ENCODE measurements at regions not wholly inside any gene's neighbourhood (a gene's known extent, or its start where the extent isn't known, plus 50 kb on each side); places are given as distances from the start of the nearest gene placed in this dataset.

DNA sequence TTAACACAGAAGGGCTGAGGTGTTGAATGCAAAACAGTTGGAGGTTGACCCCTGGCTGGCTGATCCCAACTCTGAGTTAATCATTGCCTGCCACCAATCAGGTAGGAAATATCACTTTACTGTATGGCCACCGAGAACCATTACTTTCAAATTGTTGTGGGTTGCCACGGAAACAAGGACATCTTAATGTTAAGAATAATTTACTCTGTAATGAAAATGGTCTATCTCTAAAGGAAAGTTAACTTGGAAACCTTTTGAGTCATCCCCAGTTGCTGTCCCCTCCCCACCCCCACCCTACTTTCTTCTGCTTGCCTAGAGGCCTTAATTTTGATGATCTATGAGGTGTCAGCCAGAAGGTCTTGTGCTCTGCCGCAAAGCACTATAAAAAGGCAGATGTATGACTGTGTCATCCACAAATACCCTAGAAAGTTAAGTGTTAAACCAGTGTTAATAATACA, 78.7 kb upstream of the SNRK start:
- no peak for DNase-seq (ENCODE audit: low read depth in 2 of 2)

DNA sequence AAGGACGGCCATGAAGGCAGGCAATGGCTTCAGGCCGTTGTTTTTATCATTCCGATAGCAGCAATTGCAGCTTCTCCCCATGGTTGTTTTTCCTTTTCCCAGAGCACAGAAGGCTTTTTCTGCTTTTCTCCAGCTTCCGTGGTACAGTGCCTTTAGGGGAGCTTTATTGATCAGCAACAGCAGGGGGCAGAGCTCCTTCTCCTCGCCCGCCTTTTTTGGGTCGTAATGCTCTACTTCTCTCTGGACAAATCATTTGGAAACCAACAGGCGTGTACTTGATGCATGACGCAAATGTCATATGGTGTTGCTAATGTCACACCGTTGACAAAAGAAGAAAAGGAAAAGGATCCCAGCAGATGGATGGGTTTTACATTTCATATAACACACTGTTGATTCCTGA, 79.7 kb upstream of the SNRK start:
- no peak for DNase-seq (ENCODE audit: low read depth in 2 of 2)

DNA sequence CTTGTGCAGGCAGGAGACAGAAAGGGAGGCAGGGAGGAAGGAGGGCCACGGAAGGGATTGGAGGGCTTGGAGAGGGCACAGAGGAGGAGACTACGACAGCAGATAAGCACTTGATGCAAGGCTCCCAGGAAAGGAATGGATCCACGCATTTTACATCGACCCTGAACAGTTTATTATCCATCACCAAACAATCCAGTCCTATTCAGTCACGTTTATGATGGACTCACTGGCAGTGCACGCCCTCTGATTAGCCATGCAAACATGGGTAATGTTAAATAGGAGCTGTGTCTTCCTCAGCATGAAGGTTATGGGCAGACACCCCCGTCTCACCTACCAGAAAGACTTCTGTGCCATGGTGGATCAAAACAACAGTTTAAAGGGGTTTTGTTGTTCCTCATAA, 80.2 kb upstream of the SNRK start:
- no peak for DNase-seq (ENCODE audit: low read depth in 2 of 2)

- DNase-seq (ENCODE audit: low read depth in 2 of 2) = no peak
Observed at GRCh38 chr3:43203022-43203421, 83.3 kb upstream of the SNRK start.

- no peak for DNase-seq (ENCODE audit: low read depth in 2 of 2)
Observed at GRCh38 chr3:43201581-43201980, 84.8 kb upstream of the SNRK start.

GRCh38 chr3:43199645-43200306, 86.6 kb upstream of the SNRK start:
- no peak for DNase-seq (ENCODE audit: low read depth in 2 of 2)

GRCh38 chr3:43198791-43199644, 87.3 kb upstream of the SNRK start:
- DNase-seq (ENCODE audit: low read depth in 2 of 2) = no peak

DNA sequence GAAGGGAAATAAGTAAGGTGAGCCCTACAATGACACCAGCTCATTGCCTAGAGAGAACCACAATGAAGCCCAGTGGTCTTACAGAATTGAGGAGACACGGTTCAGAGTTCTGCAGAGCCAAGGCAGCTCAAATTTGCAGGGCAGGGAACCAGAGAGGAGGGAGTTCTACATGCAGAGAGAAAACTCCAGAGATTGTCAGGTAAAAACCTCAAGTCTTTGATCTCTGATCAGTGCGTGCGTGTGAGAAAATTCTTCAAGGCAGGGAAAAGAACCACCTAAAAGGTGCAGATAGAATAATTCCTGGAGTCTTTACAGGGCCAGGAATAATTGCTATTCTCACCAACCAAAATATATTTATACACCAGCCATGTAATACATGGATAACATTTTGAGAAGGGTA, 88.0 kb upstream of the SNRK start:
- DNase-seq (ENCODE audit: low read depth in 2 of 2) = no peak

DNA sequence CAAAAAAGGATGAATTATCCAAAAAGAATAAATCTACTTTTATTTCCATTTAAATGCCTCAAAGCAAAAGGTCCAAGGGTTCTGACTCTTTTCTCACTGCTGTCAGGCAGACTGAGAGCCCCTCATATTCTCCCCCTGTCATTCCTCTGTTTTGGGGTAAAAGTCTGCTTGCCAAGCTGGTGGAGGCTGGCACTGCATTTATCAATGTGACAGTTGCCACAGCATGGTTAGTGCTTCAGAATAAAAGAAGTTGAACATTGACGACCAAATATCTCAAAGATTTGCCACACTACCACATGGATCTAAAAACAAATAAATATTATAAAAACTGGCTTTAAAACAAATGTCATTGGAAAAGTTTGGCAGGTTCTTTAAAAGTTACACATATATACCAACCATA, 89.2 kb upstream of the SNRK start:
- no peak for DNase-seq (ENCODE audit: low read depth in 2 of 2)

DNA sequence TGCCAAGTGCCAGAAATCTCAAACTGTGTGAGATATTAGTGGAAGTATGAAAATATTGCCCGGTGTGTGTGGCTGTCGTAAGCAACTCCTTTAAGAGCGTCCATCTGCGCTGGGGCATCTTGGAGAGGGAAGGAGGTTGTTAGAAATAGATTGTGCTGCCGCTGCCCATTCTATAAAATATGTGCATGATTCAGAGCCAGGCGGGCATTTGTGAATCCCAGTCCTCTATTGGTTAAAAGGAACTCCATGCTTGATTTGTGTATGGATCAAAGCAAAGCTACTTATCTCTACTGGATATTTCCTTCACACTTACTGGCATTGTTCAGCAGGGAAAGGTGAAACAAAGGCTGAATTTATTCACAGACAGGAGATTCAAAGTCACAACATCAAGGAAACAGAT, 89.6 kb upstream of the SNRK start:
- no peak for DNase-seq (ENCODE audit: low read depth in 2 of 2)

DNA sequence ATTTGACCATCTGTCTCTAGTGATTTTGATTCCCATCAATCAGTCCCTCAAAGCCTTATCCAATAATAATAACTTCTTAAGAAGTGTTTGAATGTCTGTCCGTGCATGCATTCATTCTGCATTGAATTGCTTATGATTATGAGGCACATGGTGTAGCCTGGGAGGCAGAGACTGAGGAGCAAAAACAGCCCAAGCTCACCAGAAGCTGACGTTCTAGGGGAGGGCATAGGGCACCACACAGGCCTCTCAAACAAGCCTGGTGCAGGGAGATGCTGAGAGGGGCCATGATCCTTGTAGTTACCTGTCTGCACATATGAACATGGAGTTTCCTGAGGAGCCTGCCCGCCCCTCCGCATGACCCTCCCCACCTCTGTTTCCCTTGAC, 89.2 kb upstream of the POMGNT2 start:
- DNase-seq (ENCODE audit: low read depth in 2 of 2) = no peak

DNA sequence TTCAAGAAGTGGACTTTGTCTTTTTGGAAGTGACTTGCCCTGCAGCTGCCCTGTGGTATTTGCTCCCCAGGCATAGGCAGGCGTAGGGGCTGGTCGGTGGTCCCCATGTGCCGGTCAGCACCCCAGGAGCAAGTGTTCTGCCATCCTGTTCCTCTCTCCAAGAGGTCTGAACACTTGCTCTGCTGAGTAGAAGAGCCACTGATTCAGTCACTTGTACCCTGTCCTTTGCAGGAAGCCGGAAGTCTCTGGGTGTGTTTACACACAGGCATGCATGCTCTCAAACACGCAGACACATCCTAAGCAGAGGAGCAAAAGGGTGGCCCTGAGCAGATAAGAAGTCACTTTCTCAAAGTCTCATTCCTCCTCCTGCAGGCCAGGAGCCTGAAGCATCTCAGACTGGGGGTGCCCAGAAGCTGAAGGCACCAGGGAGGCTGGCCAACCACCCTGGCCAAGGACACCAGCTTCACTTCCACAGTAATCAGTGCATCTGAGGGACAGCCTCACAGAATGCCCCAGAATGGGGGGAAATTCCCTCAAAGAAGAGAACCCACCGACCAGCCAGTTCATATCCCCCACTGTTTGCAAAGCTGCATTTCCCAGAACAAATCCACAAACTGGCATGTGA, 88.7 kb upstream of the POMGNT2 start:
- DNase-seq (ENCODE audit: low read depth in 2 of 2) = no peak

GRCh38 chr3:43194069-43194468, 88.2 kb upstream of the POMGNT2 start:
- DNase-seq (ENCODE audit: low read depth in 2 of 2) = no peak

DNA sequence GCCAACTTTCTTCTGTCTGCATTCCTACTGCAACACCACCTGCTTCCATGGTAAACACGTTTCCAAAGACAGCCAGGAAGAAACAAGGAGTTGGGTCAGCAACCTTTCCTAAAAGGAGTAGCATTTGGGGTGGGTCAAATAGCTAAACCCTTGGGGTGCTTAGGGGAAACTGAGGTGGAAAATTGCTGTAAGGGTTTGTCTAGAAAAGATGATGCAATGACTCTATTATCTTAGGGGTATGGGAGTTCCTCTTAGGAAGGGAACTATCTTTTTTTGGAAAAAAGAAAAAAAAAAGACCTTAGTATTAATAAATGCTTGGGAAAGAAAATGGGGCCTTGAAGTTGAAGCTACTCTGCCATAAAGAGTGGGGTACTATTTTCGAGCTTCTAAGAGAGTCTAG, 86.1 kb upstream of the POMGNT2 start:
- no peak for DNase-seq (ENCODE audit: low read depth in 2 of 2)

GRCh38 chr3:43191116-43191515, 85.2 kb upstream of the POMGNT2 start:
- no peak for DNase-seq (ENCODE audit: low read depth in 2 of 2)

- DNase-seq (ENCODE audit: low read depth in 2 of 2) = peak; percentile 84 to 87
Observed at GRCh38 chr3:43190670-43191069, 84.8 kb upstream of the POMGNT2 start.

GRCh38 chr3:43187836-43188479, 82.1 kb upstream of the POMGNT2 start:
- no peak for DNase-seq (ENCODE audit: low read depth in 2 of 2)

GRCh38 chr3:43185983-43186314, 80.1 kb upstream of the POMGNT2 start:
- DNase-seq (ENCODE audit: low read depth in 2 of 2) = no peak

GRCh38 chr3:43185274-43185982, 79.5 kb upstream of the POMGNT2 start:
- DNase-seq (ENCODE audit: low read depth in 2 of 2) = no peak

DNA sequence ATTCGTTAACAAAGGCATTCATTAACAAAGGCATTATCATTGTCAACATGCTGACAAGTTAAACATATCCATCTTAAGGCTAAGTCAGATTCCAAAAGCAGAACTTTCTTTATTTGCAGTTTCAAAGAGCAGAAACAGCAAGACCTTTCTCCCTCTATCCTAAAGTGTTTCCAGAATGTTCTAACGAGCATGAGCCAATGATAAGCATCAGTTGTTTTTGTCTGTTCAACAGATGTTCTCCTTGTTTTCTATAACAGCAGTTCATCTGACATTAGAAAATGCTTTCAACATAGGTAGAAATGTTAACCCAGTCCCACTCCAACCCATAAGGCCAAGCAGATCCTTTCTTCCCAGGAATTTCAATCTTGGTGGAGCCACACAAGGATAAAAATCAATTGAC, 77.6 kb upstream of the POMGNT2 start:
- DNase-seq (ENCODE audit: low read depth in 2 of 2) = no peak

DNA sequence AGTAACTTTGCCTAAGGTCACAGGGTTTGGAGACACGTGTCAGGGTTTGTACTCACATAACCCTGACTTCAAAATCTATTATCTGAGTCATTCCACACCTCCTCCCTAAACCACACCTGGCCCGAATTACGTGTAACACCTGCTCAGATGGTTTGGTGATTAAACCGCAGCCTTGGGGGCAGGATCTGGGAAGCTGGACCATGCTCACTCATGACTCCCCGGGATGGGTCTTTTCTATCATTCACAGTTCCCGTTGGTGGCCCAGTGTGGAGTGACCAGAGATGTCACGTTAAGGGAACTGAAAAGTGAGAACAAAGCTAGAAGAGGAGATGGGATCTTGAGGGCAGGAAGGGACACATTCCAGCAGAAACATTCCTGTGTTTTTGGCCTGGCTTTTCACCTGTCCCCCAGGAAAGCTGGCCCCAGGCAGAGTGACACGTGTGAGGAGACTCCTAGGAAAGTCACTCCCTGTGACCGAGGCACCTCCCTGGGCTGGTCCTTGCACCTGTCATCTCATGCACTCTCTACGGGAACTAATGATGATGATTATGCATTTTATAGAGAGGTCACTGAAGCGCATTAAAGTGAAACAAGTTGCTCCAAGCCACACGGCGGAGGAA, 75.4 kb upstream of the POMGNT2 start:
- no peak for DNase-seq (ENCODE audit: low read depth in 2 of 2)
